ENCODE measurements at regions not wholly inside any gene's neighbourhood (a gene's known extent, or its start where the extent isn't known, plus 50 kb on each side); places are given as distances from the start of the nearest gene placed in this dataset.

DNA sequence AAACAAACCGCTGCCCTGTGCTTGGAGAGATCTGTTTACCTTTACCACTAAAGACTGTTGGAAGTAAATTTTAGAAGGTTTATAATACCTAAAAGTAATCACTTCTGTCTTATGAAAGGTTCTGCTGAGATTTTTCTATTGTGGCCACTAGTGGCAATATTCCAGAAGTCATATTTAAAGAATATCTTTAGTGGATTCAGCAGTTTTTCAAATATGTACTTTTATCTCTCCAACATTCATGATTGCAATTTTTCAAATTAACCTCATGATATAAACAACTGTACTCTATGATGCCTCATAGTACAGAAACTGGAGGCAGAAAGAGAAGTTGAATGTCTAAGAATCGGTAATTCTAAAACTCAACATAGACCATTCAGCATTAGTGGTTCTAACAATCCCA lies 53.2 kb upstream of the USPL1 start:
- Histone ChIP-seq H3K4me2 (ENCODE audit: unreplicated experiment) (no peak overlapping the region), H3K9ac (no peak overlapping the region), H3K27ac (no peak overlapping the region), H3K9me3 (ENCODE audit: low read depth) (no peaks in the 10 kb centered on the region), H3K4me3 (no peak overlapping the region), H3K9me2 (ENCODE audit: insufficient read depth) (no peaks in the 10 kb centered on the region), H3K36me3 (ENCODE audit: low read depth) (no peaks in the 10 kb centered on the region), H3K79me2 (ENCODE audit: insufficient read depth) (no peaks in the 10 kb centered on the region), H2AFZ (no peak overlapping the region), H3K27me3 (replicated peaks; ENCODE audit: insufficient read depth) (no peaks in the 10 kb centered on the region), H3F3A (ENCODE audit: insufficient read depth) (peaks cover 8% of the 10 kb centered on the region), H4K20me1 (ENCODE audit: insufficient read depth) (no peaks in the 10 kb centered on the region), H3K4me1 (ENCODE audit: insufficient read depth) (peaks cover 16% of the 10 kb centered on the region)
- 95 to 96% methylated on average over 2 of the region's 2 CpGs for WGBS, 2 experiments (ENCODE audit: low coverage in 1 of 2, low lambda C conversion rate in 2 of 2, missing lambda C conversion rate in 2 of 2)
- TF ChIP-seq EZH2phosphoT487 (IDR thresholded peaks at IDR 0.05; ENCODE audit: insufficient read depth, low read depth) (no peak), EZH2 (IDR thresholded peaks at IDR 0.05; ENCODE audit: insufficient read depth, poor library complexity, severe bottlenecking) (no peak)
- in situ Hi-C loops (cut with MboI): no loop called here
- DNase-seq: no peak

DNA sequence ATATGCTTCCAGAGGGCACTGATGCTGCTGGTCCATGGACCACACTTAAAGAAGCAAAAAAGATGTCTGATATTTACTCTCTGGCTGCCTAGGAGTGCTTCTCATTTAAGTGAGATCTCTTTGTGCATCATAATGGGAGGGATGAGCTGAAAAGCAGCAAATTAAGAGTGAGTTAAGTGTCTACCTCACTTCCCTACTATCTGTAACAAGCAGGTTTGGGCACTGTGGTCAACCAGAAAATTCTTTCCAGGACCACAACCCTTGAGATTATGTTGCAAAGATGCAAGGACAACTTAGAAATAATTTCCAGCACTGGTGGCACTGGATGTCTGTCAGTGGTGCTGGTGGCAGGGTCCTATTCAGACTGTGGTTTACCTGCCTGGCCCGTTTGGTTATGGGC lies 52.1 kb upstream of the USPL1 start:
- Histone ChIP-seq H3K4me1 (ENCODE audit: insufficient read depth) (peaks cover 26% of the 10 kb centered on the region), H4K20me1 (ENCODE audit: insufficient read depth) (no peaks in the 10 kb centered on the region), H3K9ac (no peak overlapping the region), H3K9me3 (ENCODE audit: low read depth) (no peaks in the 10 kb centered on the region), H3K27ac (no peak overlapping the region), H3F3A (ENCODE audit: insufficient read depth) (peaks cover 17% of the 10 kb centered on the region), H3K27me3 (replicated peaks; ENCODE audit: insufficient read depth) (no peaks in the 10 kb centered on the region), H3K79me2 (ENCODE audit: insufficient read depth) (no peaks in the 10 kb centered on the region), H3K36me3 (ENCODE audit: low read depth) (no peaks in the 10 kb centered on the region), H3K9me2 (ENCODE audit: insufficient read depth) (no peaks in the 10 kb centered on the region), H3K4me2 (ENCODE audit: unreplicated experiment) (no peak overlapping the region), H3K4me3 (no peak overlapping the region), H2AFZ (no peak overlapping the region)
- in situ Hi-C loops (cut with MboI): no loop called here
- DNase-seq: no peak
- TF ChIP-seq EZH2phosphoT487 (IDR thresholded peaks at IDR 0.05; ENCODE audit: insufficient read depth, low read depth) (no peak), EZH2 (IDR thresholded peaks at IDR 0.05; ENCODE audit: insufficient read depth, poor library complexity, severe bottlenecking) (no peak)
- 94% methylated on average over 1 of the region's 1 CpG for WGBS, 2 experiments (ENCODE audit: low coverage in 1 of 2, low lambda C conversion rate in 2 of 2, missing lambda C conversion rate in 2 of 2)

DNA sequence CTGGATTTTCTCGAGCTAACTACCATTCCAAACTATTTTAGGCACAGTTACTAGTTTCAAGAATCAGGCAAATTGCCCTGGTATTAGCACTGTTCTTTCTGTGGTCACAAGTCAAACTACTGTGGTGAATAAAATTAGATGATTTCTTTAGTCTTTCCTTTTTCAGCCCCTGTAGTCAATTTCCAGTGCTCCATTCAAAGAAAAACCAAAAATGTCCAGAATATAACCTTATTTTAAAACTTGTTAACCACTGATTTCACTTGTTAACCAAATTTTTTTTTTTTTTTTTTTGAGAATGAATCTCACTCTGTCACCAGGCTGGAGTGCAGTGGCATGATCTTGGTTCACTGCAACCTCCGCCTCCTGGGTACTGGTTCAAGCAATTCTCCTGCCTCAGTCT lies 50.6 kb upstream of the USPL1 start:
- H3K27ac ChIP-seq: no peak overlapping the region
- TF ChIP-seq EZH2phosphoT487 (IDR thresholded peaks at IDR 0.05; ENCODE audit: insufficient read depth, low read depth): no peak
- TF ChIP-seq EZH2 (IDR thresholded peaks at IDR 0.05; ENCODE audit: insufficient read depth, poor library complexity, severe bottlenecking): no peak
- H3K4me3 ChIP-seq: no peak overlapping the region
- H2AFZ ChIP-seq: no peak overlapping the region
- in situ Hi-C loops (cut with MboI): no loop called here
- H3K9me2 ChIP-seq (ENCODE audit: insufficient read depth): no peaks in the 10 kb centered on the region
- no peaks in the 10 kb centered on the region for H3K36me3 ChIP-seq (ENCODE audit: low read depth)
- peaks cover 23% of the 10 kb centered on the region for H3F3A ChIP-seq (ENCODE audit: insufficient read depth)
- H4K20me1 ChIP-seq (ENCODE audit: insufficient read depth): no peaks in the 10 kb centered on the region
- H3K79me2 ChIP-seq (ENCODE audit: insufficient read depth): no peaks in the 10 kb centered on the region
- DNase-seq: no peak
- no peaks in the 10 kb centered on the region for H3K9me3 ChIP-seq (ENCODE audit: low read depth)
- no peaks in the 10 kb centered on the region for H3K27me3 ChIP-seq (replicated peaks; ENCODE audit: insufficient read depth)
- no peak overlapping the region for H3K4me2 ChIP-seq (ENCODE audit: unreplicated experiment)
- H3K4me1 ChIP-seq (ENCODE audit: insufficient read depth): peaks cover 21% of the 10 kb centered on the region
- no peak overlapping the region for H3K9ac ChIP-seq
- 61 to 71% methylated on average over 2 of the region's 2 CpGs for WGBS, 2 experiments (ENCODE audit: low coverage in 1 of 2, low lambda C conversion rate in 2 of 2, missing lambda C conversion rate in 2 of 2)

Data from GM23248 (cell line).